Fibroblast of lung (primary cell): ENCODE measurements at regions not wholly inside any gene's neighbourhood (a gene's known extent, or its start where the extent isn't known, plus 50 kb on each side); places are given as distances from the start of the nearest gene placed in this dataset.
A peak's percentile ranks its signal among the peaks of the same experiment; 100 is the strongest.

Experiments
- DNase-seq, 2 donors: peaks; one replicate each; pipeline versions ENCODE4 v3.0.0 to v3.0.0-alpha.2; 2010; ENCODE audit warnings: low read depth in 2 of 2
- H2AFZ ChIP-seq: 2 replicates; pipeline ENCODE4 v1.5.1; 2012; ENCODE audit warnings: low read length, control low read depth, inconsistent platforms
- H3K27ac ChIP-seq: 2 replicates; pipeline ENCODE4 v1.5.1; 2011; ENCODE audit warnings: low read length, control low read depth; ENCODE audit not compliant: insufficient read depth
- H3K27me3 ChIP-seq: 2 replicates; pipeline ENCODE4 v1.5.1; 2011; ENCODE audit warnings: mild to moderate bottlenecking, low read length; ENCODE audit not compliant: control insufficient read depth, insufficient read depth
- H3K36me3 ChIP-seq: 2 replicates; pipeline ENCODE4 v1.5.1; 2011; ENCODE audit warnings: low read length; ENCODE audit not compliant: control insufficient read depth, insufficient read depth
- H3K4me1 ChIP-seq: 2 replicates; pipeline ENCODE4 v1.5.1; 2011; ENCODE audit warnings: low read length; ENCODE audit not compliant: control insufficient read depth, insufficient read depth; ENCODE audit errors: extremely low read depth
- H3K4me2 ChIP-seq: 2 replicates; pipeline ENCODE4 v1.5.1; 2011; ENCODE audit warnings: low read length, control low read depth; ENCODE audit not compliant: insufficient read depth; ENCODE audit errors: extremely low read depth
- H3K4me3 ChIP-seq, 4 experiments: fragments of 200-600 bp in 1 of 4; sonication (generic) in 1 of 4; replicated peaks in 1 of 4; 2 replicates each; pipeline ENCODE4 v1.5.1; 2011 to 2016; ENCODE audit warnings: low read length in 4 of 4, low read depth in 3 of 4, mild to moderate bottlenecking in 3 of 4, control low read depth in 2 of 4, inconsistent platforms in 1 of 4, mixed read lengths in 1 of 4; ENCODE audit not compliant: insufficient read depth in 1 of 4; ENCODE audit errors: control extremely low read depth in 1 of 4
- H3K79me2 ChIP-seq: 2 replicates; pipeline ENCODE4 v1.5.1; 2012; ENCODE audit warnings: mild to moderate bottlenecking, low read length, inconsistent platforms; ENCODE audit not compliant: control insufficient read depth, insufficient read depth
- H3K9ac ChIP-seq: 2 replicates; pipeline ENCODE4 v1.5.1; 2011; ENCODE audit warnings: mild to moderate bottlenecking, low read length, control low read depth; ENCODE audit not compliant: insufficient read depth
- H3K9me3 ChIP-seq: 2 replicates; pipeline ENCODE4 v1.5.1; 2012; ENCODE audit warnings: low read depth, low read length; ENCODE audit not compliant: control insufficient read depth, insufficient read depth
- H4K20me1 ChIP-seq: 2 replicates; pipeline ENCODE4 v1.5.1; 2011; ENCODE audit warnings: low read length; ENCODE audit not compliant: control insufficient read depth, insufficient read depth; ENCODE audit errors: extremely low read depth
- EZH2 ChIP-seq: IDR thresholded peaks from 2 replicates; pipeline ENCODE4 v1.5.1; 2012; ENCODE audit warnings: low read length, control low read depth, mild to moderate bottlenecking; ENCODE audit errors: missing control alignments
- TF ChIP-seq, protein P1 (sequence below), 2 donors: IDR thresholded peaks in 1 of 2; conservative IDR thresholded peaks in 1 of 2; 1 replicate in 1 of 2; 2 replicates in 1 of 2; pipeline ENCODE4 v1.5.1; 2011 to 2012; ENCODE audit warnings: low read length in 2 of 2, control low read depth in 1 of 2, inconsistent platforms in 1 of 2, low read depth in 1 of 2, mild to moderate bottlenecking in 1 of 2

DNA sequence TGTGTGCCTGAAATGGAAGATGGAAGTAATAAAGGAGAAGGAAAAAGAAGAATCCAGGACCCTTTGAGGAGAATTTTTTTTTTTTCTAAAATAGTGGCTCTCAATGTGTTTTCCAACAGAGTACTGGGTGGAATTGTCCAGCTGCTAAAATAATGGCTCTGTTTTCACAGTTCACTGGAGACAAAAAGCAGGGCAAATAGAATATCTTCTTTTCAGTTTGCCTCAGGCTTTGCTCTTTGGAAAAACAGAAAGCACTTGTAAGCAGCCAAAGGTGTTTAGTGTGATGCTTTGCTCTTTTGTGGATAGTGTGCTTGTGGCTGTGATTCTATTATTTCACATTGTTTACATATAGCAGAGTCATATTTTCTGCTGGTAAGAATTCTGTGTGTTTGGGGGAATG lies 77.4 kb upstream of the MROH9 start:
- no peaks in the 10 kb centered on the region for H3K4me1 ChIP-seq
- H3K9me3 ChIP-seq = no peaks in the 10 kb centered on the region
- H3K27ac ChIP-seq = no peak overlapping the region
- no peaks in the 10 kb centered on the region for H3K79me2 ChIP-seq
- DNase-seq = no peak
- H4K20me1 ChIP-seq = no peaks in the 10 kb centered on the region
- no peak overlapping the region for H3K4me2 ChIP-seq
- H3K27me3 ChIP-seq = no peaks in the 10 kb centered on the region
- H3K36me3 ChIP-seq = no peaks in the 10 kb centered on the region
- TF ChIP-seq, protein P1, sequence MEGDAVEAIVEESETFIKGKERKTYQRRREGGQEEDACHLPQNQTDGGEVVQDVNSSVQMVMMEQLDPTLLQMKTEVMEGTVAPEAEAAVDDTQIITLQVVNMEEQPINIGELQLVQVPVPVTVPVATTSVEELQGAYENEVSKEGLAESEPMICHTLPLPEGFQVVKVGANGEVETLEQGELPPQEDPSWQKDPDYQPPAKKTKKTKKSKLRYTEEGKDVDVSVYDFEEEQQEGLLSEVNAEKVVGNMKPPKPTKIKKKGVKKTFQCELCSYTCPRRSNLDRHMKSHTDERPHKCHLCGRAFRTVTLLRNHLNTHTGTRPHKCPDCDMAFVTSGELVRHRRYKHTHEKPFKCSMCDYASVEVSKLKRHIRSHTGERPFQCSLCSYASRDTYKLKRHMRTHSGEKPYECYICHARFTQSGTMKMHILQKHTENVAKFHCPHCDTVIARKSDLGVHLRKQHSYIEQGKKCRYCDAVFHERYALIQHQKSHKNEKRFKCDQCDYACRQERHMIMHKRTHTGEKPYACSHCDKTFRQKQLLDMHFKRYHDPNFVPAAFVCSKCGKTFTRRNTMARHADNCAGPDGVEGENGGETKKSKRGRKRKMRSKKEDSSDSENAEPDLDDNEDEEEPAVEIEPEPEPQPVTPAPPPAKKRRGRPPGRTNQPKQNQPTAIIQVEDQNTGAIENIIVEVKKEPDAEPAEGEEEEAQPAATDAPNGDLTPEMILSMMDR (conservative IDR thresholded peaks at IDR 0.05 in 1 of 2, IDR thresholded peaks at IDR 0.05 in 1 of 2; ENCODE audit: low read depth in 1 of 2, low read length in 2 of 2) = no peak
- TF ChIP-seq EZH2 = no peak
- no peak overlapping the region for H2AFZ ChIP-seq
- H3K4me3 ChIP-seq = no peak overlapping the region
- no peak overlapping the region for H3K9ac ChIP-seq

DNA sequence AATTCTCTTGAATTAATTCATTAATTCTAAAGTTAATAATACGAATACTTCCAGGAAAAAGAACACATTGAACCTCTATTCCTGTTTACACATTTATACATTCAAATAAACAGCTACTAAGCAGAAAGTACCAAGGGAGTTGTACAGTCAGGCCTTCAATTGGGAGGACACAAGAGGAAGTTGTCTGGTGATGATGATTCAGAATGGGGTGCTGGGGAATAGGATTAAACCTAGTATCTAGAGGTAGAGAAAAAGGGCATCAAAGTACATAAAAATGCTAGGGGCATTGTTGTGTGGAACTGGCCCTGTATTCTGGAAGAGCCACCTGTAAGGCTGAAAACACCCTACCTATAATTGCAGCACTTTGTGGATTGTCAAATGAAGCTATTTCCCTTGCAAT lies 71.7 kb upstream of the MROH9 start:
- H3K9ac ChIP-seq = no peak overlapping the region
- H3K79me2 ChIP-seq = no peaks in the 10 kb centered on the region
- H3K4me1 ChIP-seq = peaks cover 3% of the 10 kb centered on the region
- H2AFZ ChIP-seq = no peak overlapping the region
- H3K36me3 ChIP-seq = no peaks in the 10 kb centered on the region
- H3K27me3 ChIP-seq = no peaks in the 10 kb centered on the region
- no peaks in the 10 kb centered on the region for H3K9me3 ChIP-seq
- no peak overlapping the region for H3K4me3 ChIP-seq
- no peak for DNase-seq
- TF ChIP-seq, protein P1 (conservative IDR thresholded peaks at IDR 0.05 in 1 of 2, IDR thresholded peaks at IDR 0.05 in 1 of 2; ENCODE audit: low read depth in 1 of 2, low read length in 2 of 2) = no peak
- TF ChIP-seq EZH2 = no peak
- no peak overlapping the region for H3K4me2 ChIP-seq
- no peaks in the 10 kb centered on the region for H4K20me1 ChIP-seq
- no peak overlapping the region for H3K27ac ChIP-seq

DNA sequence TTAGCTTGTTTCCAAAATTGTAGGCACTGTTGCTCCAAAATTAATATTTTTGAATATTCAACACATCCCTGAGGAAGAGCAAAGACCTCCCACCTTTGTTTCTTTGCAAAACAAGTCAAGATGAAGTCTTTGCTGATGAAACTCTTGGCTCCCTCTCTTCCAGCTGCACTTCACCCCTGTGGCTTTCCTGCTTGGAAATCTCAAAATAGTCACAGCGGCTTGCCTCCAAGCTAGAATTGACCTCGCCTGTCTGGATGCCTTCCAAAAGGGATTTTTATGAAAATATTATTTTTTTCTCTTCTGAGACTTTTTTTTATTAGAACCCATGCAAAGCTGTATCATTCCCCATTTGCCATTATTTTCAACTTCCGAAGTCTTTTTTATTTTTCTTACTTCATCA lies 71.1 kb upstream of the MROH9 start:
- peak; percentile 29 to 75 for DNase-seq
- H3K27me3 ChIP-seq = no peaks in the 10 kb centered on the region
- H3K4me3 ChIP-seq = no peak overlapping the region
- H2AFZ ChIP-seq = no peak overlapping the region
- H3K9me3 ChIP-seq = no peaks in the 10 kb centered on the region
- H3K9ac ChIP-seq = no peak overlapping the region
- H3K4me1 ChIP-seq = peaks cover 3% of the 10 kb centered on the region
- no peak overlapping the region for H3K27ac ChIP-seq
- no peaks in the 10 kb centered on the region for H4K20me1 ChIP-seq
- H3K36me3 ChIP-seq = no peaks in the 10 kb centered on the region
- no peak overlapping the region for H3K4me2 ChIP-seq
- no peaks in the 10 kb centered on the region for H3K79me2 ChIP-seq
- TF ChIP-seq, protein P1 (conservative IDR thresholded peaks at IDR 0.05 in 1 of 2, IDR thresholded peaks at IDR 0.05 in 1 of 2; ENCODE audit: low read depth in 1 of 2, low read length in 2 of 2) = no peak
- TF ChIP-seq EZH2 = no peak
